NCI-H2227 (cell line): ENCODE measurements at regions not wholly inside any gene's neighbourhood (a gene's known extent, or its start where the extent isn't known, plus 50 kb on each side); places are given as distances from the start of the nearest gene placed in this dataset.

Source experiments
- DNase-seq: peaks from one replicate; lab custom pipeline; 2025; ENCODE audit not compliant: unreplicated experiment; lab: John Stamatoyannopoulos, UW

DNA sequence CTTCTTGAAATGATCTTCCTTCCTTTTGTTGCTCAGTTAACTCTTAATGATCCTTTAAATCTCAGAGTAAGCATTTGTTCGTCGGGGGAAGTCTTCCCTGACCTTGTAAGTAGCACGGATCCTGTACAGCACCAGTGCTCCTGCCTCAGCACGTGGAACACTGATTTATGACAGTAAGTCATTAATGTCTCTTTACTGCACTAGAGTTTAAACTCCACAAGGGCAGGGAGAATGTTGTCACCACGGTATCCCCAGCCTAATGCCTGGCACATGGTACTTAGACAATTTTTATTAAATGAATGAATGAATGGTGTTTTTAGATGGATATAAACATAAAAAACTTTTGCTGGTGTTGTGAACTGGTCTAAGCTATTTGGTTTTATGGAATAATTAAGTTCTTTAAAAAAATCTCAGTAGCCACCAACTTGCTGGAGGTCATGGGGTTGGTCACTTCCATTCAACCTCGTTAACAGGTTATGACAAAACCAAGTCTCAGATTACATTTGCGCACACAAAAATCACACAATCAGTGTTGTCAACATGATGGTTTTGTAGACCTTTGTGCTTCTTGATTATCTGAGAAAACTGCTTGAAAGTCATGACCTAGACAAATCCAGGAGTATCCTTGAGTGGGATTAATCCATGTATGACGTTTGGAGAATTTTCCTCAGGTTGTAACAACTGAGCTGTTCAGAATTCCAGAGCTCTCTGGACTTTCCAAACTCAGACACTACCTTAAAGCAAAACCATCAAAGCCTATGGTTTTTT lies 326.9 kb downstream of the DUSP10 start:
- no peak for DNase-seq

- no peak for DNase-seq
Measured at GRCh38 chr1:221415651-221416050, 326.2 kb downstream of the DUSP10 start.

GRCh38 chr1:221416142-221416541 lies 325.7 kb downstream of the DUSP10 start:
- DNase-seq: no peak

- DNase-seq: no peak
Measured at GRCh38 chr1:221416723-221417122, 325.2 kb downstream of the DUSP10 start.

DNA sequence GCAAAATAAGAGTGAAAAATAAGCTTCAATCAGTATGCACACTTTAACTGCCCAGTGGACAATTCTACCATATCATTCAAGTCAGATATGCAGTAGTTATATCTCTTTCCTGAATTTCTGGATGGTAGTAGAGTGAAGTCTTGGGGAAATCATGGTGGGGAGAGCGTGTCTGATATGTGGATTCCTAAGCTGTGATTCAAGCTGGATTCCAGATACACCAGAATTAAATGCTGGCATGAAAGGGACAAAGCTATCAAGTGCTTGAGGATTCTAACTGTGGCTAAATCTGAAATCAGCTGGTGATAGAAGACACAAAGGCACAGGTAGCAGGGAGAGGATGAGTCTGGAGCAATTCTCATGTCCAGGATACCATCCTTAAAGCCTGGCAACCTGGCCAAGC lies 323.5 kb downstream of the DUSP10 start:
- DNase-seq: no peak

GRCh38 chr1:221419513-221420095 lies 322.3 kb downstream of the DUSP10 start:
- no peak for DNase-seq

- no peak for DNase-seq
Measured at GRCh38 chr1:221429264-221429663, 312.6 kb downstream of the DUSP10 start.

GRCh38 chr1:221430152-221430960 lies 311.5 kb downstream of the DUSP10 start:
- no peak for DNase-seq

DNA sequence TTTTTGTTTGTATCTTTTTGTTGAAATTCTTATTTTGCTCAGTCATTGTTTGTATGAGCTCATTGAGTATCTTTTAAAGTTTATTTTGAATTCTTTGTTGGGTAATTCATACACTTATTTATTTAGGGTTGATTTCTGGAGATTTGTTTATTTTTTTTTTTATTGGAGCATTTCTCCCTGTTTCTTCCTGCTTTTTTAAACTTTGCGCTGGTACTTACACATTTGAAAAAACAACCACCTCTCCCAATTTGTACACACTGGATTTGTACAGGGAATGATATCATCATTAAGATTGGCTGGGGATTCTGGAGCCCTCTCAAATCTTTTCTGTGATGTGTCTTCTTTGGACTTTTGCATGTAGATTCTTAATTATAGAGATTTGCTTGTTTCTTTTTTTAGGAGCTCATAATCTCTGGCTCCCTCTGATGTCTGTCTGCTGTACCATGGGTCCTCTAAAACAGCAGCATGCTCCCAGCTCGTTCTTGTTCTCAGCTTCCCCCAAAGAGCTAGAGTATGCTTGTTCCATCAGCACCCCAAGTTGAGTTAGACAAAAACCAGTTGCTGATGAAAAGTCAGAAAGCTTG lies 310.7 kb downstream of the DUSP10 start:
- no peak for DNase-seq

GRCh38 chr1:221431961-221432360 lies 309.9 kb downstream of the DUSP10 start:
- no peak for DNase-seq

- DNase-seq: peak; percentile 1
Measured at GRCh38 chr1:221435504-221435904, 306.4 kb downstream of the DUSP10 start.

DNA sequence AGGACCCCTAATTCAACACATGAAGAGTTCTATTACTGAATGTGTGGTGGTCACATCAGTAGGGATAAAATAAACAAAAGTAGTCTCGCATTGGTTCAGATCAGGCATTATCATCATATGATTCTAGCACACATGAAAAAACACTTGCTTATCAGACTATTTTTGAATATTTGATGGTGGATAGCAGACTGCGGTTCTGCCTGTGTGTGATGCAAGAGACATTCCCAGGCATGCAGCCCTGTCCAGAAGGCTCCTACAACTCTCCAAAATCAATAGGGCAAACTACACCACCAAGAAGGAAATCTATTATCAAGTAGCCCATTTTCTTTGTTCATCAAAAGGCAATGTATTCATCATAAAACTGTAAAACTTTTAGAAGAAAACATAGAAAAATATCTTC lies 304.7 kb downstream of the DUSP10 start:
- DNase-seq: no peak

GRCh38 chr1:221437926-221438325 lies 304.0 kb downstream of the DUSP10 start:
- no peak for DNase-seq

DNA sequence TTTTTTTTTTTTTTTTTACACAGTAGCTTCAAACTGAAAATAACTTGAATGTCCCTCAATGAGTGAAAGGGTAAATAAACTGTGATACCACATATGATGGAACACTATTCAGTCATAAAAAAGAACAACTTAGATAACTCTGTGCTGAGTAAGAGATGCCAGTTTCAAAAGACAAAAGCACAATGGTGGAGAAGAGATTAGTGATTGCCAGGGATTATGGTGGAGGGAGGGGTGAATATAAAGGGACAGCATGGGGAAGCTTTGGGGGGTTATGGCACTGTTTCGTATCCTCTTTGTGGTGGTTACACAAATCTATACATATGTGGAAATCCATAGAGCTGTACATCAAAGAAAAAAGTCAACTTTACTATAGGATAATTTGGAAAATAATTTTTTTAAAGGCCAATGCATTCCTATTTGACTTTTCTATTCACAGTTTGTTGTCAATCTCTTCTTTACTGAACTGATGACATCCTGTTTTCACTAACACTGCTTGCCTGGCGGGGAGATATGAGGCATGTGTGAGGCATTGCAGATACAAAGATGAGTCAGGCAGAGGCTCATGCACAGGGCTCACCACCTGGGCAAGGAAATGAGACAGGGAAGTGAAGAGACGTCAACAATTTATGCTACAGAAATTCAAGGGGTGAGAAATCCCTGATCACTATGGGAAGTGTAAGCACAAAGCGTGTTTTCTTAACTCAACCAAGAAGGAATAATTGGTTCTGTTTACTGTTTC lies 302.7 kb downstream of the DUSP10 start:
- no peak for DNase-seq

- DNase-seq: no peak
Measured at GRCh38 chr1:221439747-221440501, 302.0 kb downstream of the DUSP10 start.

GRCh38 chr1:221440658-221441057 lies 301.2 kb downstream of the DUSP10 start:
- no peak for DNase-seq

DNA sequence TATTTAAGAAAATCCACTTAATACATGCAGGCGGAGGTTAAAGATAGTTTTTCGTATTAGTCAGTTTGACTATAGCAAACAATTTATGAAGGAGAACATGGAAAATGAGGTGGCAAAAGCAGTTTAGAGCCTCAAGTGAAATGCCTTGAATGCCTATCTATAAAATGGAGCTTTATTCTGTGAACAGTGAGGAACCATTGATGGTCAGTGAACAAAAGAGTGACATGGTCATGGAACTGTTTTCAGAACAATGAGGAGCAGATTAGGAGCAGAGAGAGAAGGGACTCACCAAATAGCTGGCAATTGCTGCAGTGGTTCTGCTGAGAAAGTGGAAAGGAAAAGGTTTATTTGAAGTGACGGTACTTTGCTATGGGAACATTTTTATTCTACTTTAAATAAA lies 299.8 kb downstream of the DUSP10 start:
- DNase-seq: no peak

- DNase-seq: no peak
Measured at GRCh38 chr1:221444346-221444745, 297.5 kb downstream of the DUSP10 start.

- no peak for DNase-seq
Measured at GRCh38 chr1:221448585-221449175, 293.2 kb downstream of the DUSP10 start.

DNA sequence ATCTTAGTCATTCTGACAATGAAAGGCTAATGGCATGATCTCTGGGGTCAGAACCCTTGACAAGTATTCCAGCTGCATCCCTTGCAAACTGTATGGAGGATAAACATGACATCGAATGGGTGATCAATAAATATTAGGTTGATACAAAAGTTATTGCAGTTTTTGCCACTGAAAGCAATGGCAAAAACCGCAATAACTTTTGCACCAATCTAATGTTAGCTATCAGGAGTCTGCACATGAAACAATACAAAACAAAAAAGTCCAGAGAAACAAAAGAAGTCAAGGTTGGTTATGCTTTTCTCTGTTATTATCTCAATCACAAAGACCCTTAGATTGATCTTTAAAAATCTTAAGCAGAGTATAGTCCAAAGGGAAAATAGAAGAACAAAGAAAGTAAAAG lies 292.7 kb downstream of the DUSP10 start:
- DNase-seq: no peak
